ENCODE measurements at regions not wholly inside any gene's neighbourhood (a gene's known extent, or its start where the extent isn't known, plus 50 kb on each side); places are given as distances from the start of the nearest gene placed in this dataset.

DNA sequence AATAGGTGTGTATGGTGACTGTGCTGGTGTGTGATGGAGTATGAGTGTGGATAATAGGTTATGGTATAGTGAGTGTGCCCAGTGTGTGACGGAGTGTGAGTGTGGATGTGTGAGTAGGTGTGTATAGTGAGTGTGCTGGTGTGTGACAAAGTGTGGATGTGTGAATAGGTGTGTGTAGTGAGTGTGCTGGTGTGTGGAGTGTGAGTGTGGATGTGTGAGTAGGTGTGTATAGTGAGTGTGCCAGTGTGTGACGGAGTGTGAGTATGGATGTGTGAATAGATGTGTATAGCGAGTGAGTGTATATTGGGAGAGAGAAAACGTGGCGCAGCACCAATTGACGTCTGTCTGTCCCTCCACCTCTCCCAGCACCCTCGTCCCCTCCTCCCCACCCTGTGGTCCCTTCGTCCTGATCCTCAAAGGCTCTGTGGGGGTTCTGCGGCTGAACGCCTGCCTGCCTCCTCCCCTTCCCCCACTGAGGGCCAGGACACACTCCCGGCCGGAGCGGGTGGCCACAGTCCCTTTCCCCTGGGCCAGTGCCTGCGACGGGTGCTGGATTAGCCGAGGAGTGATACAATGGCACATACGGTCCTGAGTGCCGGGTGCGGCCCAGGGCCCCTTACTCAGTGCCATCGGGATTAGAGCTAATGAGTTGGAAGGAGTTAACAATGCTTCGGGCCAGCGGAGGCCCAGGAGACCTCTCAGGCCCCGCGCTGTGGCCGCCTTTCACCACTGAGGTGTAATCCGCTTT, 160.0 kb downstream of the MRM1 start:
- DNase-seq, result no peak

DNA sequence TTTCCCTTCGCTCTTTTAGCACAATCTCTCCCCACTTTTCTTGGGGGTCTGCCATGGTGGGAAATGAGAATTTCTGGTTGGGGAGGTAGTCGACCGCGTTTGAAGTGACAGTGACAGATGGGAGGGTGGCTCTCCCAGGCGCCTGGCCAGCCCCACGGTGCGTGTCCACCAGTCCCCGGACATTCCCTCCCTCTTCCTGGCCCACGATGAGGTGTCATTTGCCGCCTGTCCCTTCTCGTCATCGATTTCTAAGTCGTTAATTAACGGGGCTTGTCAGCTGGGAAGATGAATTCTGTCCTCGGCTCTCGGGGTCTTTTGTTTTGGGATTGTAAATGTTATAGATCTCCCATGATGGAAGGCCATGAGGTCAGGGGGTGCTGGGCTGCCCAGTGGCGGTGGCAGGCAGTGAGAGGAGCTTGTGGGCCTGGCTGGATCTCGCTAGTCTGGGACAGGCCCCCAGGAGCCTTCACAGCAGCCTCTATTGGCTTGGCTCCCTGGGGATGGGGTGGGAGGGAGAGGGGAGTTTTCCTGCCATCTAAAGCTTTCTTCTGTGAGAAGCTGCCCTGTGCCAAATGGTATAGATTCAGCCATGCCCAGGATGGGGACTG, 164.2 kb downstream of the MRM1 start:
- no peak for DNase-seq

DNA sequence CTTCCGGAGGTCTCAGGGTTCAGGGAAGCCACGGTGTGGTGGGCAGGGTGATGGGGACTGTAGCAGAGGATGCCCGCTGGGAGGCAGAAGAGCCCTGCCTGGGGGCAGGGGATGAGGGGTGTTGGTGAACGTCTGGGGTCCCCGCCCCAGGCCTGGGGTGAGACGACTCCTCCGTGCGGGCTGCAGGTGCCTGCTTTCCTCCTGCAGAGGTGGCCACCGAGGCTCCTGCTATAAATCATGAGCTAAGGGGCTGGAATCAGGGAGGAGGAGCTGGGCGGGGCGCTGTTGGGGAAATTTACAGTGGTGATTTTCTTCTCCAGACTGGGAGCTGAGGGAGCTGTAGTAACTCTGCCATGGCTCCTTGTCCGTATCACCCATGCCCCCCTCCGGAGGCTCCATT, 167.0 kb downstream of the MRM1 start:
- no peak for DNase-seq

DNA sequence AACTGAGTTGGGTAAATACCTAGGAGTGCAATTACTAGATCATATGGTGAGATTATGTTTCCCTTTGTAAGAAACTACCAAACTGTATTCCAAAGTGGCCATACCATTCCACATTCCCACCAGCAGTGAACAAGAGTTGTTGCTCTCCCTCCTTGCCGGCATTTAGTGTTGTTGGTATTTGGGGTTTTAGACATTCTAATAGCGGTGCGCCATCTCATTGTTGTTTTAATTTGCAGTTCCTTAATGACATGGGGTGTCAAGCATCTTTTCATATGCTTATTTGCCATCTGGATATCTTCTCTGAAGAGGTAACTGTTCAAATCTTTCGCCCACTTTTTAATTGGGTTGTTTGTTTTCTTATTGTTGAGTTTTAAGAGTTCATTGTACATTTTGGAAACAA, 164.2 kb upstream of the LHX1 start:
- DNase-seq, result no peak

DNA sequence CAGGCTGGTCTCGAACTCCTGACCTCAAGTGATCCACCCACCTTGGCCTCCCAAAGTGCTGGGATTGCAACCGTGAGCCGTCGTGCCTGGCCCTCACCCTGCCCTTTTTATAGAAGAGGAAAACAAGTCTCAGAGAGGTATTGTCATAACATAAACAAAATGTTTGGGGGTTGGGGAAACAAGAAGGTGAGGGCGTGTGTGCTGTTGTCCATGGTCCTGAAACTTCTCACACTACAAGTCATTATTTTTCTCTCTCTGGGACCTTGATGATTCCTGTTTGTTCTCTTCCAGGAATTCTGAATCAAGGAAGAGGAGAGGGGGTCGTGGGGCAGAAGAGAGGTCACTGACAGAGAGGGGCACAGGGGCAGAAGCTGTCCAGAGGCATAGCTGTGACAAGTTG, 160.2 kb upstream of the LHX1 start:
- DNase-seq, result no peak

DNA sequence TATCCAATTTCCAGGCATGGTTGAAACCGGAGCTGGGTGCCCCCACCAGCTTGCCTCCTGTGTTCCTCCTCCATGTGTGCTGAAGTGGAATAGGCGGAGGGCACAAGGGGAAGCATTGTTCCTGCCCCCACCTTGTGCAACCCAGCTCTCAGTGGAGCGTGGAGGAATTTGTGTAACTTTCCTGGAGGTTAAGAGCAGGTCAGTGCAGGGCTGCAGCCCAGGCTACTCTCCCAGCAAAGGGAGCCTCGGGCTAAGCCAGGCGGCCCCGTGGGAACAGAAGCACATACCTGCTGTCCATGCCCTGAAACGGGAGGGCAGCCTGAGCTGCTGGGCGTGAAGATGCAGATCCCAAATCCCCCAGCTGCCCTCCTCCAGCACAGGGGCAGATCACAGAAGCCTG, 158.8 kb upstream of the LHX1 start:
- DNase-seq, result no peak

DNA sequence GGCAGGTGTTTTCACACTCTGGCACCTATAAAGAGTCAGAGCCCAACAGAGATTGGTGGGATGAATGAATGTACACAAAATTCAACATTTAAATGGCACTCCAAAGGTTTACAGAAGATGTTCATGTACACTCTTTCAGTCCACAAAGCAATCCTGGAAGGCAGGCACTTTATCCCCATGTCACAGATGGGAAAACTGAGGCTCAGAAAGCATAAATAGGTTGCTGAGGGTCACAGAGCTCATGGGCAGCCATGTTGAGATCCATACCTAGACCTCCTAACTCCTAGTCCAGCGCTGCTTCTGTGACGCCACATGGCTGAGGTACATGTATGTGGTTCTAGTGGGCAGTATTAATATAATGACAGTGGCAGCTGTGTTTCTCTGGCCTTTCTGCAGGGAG, 157.7 kb upstream of the LHX1 start:
- DNase-seq, result no peak

DNA sequence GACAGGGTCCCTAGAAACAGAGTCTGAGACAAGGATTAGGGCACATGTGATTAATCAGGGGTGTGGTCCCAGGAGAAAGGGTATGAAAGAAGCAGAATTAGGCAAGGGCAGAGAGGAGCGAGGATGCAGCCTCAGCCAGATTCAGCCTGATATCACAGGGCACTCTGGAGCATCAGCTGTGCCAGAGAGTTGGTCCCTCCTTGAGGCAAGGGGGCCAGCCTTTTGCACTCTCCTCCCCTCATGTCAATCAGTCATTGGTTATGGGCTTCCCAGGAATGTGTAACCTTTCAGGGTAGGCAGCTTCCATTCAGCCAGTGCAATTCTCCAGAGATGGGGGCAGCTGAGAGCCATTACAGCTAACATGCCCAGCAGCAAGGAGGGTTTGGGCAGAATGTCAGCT, 152.6 kb upstream of the LHX1 start:
- no peak for DNase-seq

DNA sequence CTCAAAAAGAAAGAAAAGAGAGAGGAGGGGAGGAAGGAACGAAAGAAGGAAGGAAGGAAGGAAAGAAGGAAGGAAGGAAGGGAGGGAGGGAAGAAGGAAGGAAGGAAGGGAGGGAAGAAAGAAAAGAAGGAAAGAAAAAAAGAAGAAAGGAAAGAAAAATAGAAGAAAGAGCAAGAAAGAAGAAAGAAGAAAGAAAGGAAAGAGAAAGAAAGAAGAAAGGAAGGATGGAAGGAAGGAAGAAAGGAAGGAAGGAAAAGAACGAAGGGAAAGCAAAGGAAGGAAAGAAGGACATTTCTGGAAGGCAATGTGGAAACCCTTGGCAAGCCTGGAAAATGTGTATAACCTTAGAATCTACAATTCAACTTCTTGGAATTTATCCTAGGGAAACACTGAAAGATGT, 150.4 kb upstream of the LHX1 start:
- DNase-seq, result no peak

DNA sequence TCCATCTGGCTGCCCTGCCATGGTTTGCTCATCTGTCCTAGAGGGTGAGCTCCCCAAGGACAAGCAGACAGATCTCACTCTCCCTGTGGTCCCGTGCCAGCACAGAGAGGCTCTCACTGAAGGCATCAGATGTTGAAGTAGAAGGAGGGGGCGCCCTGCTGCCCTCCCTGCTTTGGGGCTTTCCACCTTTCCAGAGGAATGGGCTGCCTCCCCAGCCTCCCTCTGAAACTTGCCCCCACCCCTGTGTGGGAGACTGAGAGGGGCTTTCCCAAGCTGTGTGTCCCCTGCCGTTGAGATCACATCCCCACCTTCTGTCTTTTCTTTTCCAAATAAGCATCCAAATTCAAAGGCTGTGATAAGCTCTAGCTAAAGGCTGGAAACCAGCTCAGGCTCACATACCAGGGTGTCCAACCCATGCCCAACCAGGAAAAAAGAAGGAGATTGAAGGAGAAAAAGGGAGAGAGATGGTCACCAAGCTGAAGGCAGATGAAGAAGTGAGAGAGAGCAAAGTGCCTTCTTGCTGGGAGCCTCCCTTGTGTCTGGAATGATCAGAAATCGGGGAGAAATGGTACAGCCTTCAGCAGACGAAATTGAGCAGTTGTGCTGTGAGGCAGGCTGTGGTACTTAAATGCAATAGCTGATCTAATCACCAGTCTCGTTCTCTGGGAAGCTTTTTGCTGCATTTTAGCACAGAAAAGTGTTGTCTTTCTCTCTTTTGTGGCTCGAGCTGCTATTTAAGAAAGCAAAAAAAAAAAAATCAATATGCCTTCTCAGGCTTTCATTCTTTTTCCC, 145.9 kb upstream of the LHX1 start:
- no peak for DNase-seq

DNA sequence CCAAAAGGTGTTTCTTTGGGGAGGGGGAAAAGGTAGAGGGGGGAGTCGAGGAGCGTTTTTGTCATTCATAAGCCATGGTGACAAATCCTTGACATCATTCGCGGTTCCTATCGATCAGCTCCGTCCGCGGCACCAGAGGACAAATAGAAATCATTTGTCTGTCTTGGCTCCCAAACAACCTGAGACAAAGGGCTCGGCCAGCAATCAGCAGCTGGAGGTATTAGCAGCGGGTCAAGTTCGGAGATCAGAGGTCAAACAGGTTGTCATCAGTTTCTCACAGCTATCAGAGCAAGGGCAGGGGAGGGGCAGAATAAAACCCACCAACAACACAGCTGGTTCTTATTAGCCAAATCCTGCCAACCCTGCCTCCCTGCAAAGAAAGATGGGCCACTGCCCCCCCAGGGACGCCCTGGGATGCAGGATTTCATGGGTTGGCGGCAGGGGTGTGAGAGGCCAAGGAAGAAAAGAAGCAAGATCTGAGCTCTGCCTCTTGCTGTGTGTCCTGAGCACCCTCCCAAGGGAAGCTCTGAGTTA, 145.3 kb upstream of the LHX1 start:
- DNase-seq, result no peak

DNA sequence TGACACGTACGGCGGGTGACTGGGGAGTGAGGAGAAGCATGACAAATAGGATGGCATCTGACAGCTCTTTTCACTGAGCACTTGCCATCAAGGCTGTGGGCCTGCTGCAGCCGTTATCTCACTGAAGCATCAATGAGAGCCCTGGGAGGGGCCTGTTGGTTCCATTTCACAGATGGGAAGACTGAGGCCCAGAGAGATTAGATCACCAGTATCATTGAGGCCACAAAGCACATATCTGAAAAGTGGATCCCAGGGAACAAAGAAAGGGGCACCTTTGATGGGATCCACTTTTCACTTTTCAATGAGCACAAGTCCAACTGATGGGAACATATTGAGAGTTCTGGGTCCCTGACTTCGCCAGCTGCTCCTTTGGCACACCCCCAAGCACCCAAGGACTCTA, 144.4 kb upstream of the LHX1 start:
- no peak for DNase-seq

DNA sequence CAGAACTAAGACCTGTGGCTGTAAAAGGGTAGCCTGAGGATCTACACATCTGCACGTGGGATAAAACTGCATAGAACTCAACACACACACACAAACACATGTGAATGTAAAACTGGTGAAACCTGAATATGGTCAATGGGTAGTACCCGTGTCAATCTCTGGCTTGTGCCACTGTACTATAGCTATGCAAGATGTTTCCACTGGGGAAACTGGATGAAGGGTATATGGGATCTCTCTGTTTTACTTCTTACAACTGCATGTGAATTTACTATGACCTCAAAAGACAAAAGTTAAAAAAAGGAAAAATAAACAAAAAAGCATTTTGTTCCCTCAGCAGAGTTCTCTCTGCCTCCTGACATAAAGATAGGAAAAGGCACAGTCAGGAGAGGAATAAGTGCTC, 143.3 kb upstream of the LHX1 start:
- DNase-seq, result no peak

DNA sequence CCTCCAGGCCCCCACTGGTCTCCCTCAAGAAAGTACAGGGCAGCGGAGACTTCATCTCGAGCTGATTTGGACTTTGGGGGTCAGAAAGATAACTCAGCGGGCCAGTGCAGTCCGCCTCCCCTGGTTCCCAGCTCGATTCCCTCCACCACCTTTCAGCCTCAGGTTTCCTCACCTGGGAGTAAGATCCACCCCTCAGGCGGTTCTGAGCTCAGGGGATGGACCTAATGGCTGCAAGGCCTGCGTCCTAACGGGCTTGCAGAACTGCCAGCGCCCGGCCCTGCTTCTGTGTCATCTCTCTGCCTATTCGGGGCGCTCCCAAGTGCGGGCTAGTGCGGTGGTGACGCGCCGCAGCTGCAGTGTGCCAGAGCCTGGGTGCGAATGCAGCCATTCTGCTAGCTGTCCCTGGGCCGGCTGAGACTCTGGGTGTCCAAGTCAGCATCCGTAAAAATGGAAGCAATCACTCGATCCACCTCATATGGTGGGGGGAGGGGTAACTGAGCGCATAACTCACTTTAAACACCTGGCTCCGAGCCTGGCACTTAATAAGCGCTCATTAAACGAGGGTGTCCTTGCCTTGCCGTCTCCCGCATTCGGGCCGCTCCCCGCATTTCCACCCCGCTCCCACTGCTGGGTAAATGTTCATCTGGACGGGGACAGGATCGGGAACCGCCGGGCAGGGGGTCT, 129.6 kb upstream of the LHX1 start:
- DNase-seq, result no peak

DNA sequence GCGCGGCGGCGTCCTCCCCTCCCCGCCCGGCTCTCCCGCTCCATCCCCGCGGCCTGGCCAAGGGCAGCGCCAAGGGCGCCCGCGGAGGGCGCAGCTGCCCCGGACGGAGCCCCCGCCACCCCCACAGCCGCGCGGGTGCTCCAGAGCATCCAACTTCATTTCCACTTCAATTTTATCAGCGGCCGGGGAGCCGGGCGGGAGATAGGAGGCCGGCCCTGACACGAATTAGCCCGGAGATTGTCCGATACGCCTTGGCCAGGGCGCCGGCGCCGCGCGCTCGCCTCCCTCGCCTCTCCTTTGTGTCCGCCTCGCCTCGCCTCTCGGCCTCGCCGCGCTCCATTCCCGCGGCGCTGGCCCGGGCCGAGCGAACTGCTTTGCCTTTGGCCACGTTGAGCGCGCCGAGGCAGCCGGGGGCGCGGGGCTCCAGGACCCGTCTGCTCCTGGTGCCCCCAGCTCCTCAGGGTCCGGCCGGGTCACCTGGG, 129.1 kb upstream of the LHX1 start:
- DNase-seq, result no peak

DNA sequence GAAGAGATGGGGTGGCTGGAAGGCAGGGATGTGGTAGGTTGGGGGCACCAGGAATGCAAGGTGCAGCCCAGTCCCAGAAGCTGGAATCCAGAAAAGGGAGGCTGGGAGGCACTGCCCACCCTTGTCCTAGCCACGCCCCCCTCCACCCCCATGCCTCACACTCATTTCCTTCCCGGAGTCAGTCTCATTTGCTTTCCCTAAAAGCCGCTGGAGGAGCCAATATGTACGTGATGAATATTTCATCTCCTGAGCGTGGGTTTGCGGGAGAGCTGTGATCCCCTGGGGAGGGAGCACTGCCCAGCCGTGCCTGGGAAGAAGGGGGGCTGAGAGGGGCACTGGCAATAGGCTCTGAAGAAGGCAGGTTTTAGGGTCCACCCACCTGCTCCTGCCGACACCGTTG, 124.5 kb upstream of the LHX1 start:
- no peak for DNase-seq

DNA sequence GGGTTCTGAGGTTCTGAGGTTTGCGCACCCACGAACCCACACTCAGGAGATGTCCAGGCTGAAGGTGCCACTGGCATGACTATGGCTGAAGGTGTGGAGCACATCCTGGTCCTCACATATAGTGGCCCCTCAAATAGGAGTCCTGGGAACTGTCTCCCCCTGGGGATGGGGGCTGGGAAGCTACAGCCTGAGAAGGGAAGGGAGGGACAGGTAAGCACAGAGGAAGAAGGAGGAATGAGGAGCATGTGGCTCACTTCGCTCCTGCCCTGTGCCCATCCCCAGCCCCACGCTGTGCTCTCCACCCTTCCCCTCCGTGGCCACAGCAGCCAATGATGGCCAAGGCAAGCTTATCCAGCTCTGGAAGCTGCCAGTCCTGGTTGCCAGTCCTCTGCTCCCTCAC, 123.9 kb upstream of the LHX1 start:
- no peak for DNase-seq

DNA sequence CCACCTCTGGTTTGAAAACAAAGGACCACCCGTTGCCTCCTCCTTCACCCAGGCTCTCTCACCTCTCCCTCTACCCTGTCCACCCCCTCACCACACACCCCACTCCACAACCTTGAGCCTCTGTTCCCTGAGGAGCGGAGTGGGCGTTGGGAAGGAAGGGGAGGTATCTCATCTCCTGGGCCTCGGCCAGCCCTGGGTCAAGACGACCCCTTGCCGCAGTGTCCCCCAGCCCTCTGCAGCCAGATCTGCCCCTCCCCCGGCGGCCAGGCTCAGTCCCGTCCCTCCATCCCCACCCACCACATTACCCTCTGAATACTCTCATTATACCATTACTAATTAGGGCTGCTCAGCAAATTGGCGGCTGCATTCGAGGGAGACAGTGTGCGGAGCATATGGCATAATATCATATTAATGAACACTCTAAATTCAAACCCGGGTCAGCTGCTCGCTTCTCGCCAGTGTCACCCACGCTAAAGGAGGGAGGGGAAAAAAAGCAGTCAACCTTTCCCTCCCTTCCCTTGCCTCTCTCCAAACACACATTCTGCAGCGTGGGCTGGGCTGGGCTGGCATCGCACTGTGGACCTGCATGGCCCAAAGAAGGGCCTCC, 123.2 kb upstream of the LHX1 start:
- no peak for DNase-seq

DNA sequence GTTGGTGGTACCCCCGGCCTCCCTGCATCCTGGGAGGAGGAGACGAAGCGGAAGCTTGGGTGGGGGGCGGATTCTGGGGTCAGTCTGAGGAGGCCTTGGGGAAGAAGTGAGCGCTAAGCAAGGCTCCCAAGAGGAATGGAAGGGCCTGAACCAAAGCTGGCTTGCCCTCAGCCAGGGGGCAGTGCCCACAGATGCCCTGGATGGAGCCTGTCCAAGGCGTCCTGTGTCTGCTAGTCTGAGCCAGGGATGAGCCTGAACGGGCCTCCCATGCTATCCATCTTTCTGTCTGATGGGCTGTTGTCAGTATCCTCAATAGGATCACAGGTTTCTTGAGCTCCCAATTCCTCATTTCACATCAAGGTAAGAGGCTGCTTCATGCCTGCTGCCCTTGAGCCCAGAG, 122.3 kb upstream of the LHX1 start:
- DNase-seq, result no peak

DNA sequence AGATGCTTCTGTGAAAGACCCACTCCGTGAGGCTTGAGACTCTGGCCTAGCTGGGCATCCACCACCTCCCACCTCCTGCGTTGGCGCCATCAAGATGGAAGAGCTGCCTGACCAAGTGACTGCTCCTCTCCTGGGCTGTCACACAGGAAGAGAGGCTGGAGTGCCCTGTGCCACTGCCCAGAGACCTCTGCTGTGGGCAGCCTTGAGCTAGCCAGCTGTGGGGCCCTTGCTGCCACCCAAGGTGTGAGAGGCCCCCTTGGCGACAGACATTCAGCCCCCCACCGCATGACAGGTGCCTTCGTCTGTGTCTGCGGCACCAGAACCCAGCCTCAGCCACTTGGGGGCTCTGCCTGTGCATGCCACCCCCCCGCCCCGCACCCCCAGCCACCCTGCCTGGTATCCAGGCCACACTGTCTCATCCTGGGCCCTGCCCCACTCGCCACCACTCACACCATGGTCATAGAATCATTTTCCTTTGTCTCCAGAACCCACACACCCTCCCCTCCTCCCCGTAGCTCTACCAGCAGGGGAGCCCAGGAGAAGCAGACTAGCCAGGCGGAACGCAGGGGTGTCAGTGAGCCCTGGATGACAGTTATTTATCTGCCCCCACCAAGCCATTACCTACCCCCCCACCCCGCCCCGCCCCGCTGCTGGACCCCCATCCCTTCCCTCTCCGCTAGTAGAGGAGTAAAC, 120.9 kb upstream of the LHX1 start:
- DNase-seq, result no peak

DNA sequence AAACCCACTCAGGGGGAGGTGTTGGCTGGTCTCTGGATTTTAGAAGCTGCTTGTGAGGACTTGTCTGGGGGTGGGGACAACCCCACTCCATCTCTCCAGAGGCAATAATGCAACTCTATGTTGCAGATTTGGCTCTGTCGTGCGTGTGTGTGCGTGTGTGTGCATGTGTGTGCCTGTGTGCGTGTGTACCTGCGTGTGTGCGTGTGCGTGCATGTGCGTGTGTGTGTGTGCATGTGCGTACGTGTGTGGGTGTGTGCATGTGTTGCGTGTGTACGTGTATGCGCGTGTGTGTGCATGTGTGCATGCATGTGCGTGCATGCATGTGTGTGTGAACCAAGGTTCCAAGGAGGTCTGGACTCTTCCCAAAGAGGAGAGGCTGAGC, 120.4 kb upstream of the LHX1 start:
- no peak for DNase-seq

DNA sequence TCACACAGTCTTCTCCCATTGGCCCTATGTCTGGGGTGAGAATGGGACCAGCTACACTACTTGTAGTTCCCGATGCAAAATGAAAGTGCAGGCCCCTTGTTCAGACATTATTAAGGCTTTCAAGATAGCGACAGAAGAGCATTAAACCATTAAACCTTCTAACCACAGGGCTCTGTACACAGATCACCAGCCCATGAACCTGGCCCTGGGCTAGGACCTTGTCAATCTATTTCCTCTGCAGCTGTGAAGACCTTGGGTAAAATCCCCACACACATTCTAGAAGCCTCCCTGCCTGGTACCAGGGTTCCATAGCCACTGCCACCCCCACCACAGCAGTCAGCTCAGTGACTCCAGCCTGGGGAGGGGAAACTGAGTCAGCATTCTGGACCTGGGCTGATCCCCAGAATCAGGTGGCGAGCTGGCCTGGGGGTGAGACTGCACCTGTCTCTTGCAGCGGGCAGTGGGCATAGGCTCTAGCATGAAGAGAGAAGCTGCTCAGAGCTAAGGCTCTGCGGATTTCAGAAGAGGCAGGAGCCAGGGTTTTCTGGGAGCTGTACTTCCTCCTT, 119.7 kb upstream of the LHX1 start:
- DNase-seq, result no peak
